ENCODE measurements at regions not wholly inside any gene's neighbourhood (a gene's known extent, or its start where the extent isn't known, plus 50 kb on each side); places are given as distances from the start of the nearest gene placed in this dataset.

GRCh38 chr3:176939022-176939817, 258.1 kb downstream of the TBL1XR1 start:
- no peak overlapping the region for H3K4me2 ChIP-seq
- no peak overlapping the region for H3K4me3 ChIP-seq (IDR thresholded peaks at IDR 0.05; ENCODE audit: insufficient read depth, low read depth, low read length)
- H3K27ac ChIP-seq: no peak overlapping the region
- no peak overlapping the region for H3K9ac ChIP-seq
- H2AFZ ChIP-seq (ENCODE audit: low read depth): no peak overlapping the region
- H3K4me1 ChIP-seq (ENCODE audit: low read depth, poor library complexity, severe bottlenecking): peaks cover 8% of the 10 kb centered on the region
- H3K36me3 ChIP-seq (ENCODE audit: insufficient read depth): no peaks in the 10 kb centered on the region
- H3K27me3 ChIP-seq (ENCODE audit: insufficient read depth, low read depth): no peaks in the 10 kb centered on the region
- TF ChIP-seq CTCF (conservative IDR thresholded peaks at IDR 0.05; ENCODE audit: low read depth, low read length): peak; percentile 88
- H3K79me2 ChIP-seq (ENCODE audit: insufficient read depth, low read depth): no peaks in the 10 kb centered on the region
- H4K20me1 ChIP-seq (ENCODE audit: insufficient read depth): no peaks in the 10 kb centered on the region

DNA sequence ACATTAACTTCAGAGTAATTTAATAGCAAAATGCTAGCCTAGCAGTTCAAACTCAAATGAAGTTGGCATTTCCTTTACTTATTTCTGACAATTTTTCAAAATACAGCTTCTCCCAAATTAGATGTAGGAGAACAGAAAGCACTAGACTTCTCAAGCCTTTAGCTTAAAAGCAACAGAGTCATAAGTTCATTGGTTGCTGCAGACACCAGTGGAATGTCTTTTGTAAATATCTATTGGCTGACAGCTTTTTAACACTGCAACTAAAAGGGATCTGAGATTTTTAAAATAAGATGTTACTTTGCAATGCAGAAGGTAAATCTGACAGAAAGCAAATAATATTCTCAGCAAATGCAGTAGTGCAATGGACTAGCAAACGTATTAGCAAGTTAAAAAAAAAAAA, 259.3 kb downstream of the TBL1XR1 start:
- no peak overlapping the region for H2AFZ ChIP-seq (ENCODE audit: low read depth)
- H3K27me3 ChIP-seq (ENCODE audit: insufficient read depth, low read depth): no peaks in the 10 kb centered on the region
- no peak overlapping the region for H3K9ac ChIP-seq
- H3K36me3 ChIP-seq (ENCODE audit: insufficient read depth): no peaks in the 10 kb centered on the region
- no peak overlapping the region for H3K4me3 ChIP-seq (IDR thresholded peaks at IDR 0.05; ENCODE audit: insufficient read depth, low read depth, low read length)
- no peak overlapping the region for H3K4me2 ChIP-seq
- TF ChIP-seq CTCF (conservative IDR thresholded peaks at IDR 0.05; ENCODE audit: low read depth, low read length): no peak
- peaks cover 8% of the 10 kb centered on the region for H3K4me1 ChIP-seq (ENCODE audit: low read depth, poor library complexity, severe bottlenecking)
- no peaks in the 10 kb centered on the region for H3K79me2 ChIP-seq (ENCODE audit: insufficient read depth, low read depth)
- no peak overlapping the region for H3K27ac ChIP-seq
- H4K20me1 ChIP-seq (ENCODE audit: insufficient read depth): no peaks in the 10 kb centered on the region

DNA sequence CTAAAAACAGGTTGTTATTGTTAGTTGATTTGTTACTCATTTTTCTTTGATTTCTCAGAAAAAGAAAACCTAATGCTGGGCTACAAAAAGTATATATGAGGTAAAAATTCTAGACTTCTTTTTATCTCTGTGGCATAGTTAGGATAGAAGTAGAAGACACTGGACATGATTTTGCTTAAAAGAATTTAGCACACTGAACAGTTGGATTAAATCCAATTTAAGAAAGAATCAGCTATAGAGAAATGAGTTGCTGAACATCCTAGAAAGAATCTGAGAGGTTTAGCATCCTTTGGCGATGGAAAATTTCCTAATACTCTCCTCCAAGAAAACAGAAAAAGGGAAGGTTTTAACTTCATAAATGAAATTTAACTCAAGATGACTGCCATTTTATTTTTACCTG, 259.7 kb downstream of the TBL1XR1 start:
- peaks cover 8% of the 10 kb centered on the region for H3K4me1 ChIP-seq (ENCODE audit: low read depth, poor library complexity, severe bottlenecking)
- H3K79me2 ChIP-seq (ENCODE audit: insufficient read depth, low read depth): no peaks in the 10 kb centered on the region
- TF ChIP-seq CTCF (conservative IDR thresholded peaks at IDR 0.05; ENCODE audit: low read depth, low read length): no peak
- H3K36me3 ChIP-seq (ENCODE audit: insufficient read depth): no peaks in the 10 kb centered on the region
- no peak overlapping the region for H2AFZ ChIP-seq (ENCODE audit: low read depth)
- no peaks in the 10 kb centered on the region for H3K27me3 ChIP-seq (ENCODE audit: insufficient read depth, low read depth)
- H3K27ac ChIP-seq: no peak overlapping the region
- no peak overlapping the region for H3K4me2 ChIP-seq
- H4K20me1 ChIP-seq (ENCODE audit: insufficient read depth): no peaks in the 10 kb centered on the region
- no peak overlapping the region for H3K9ac ChIP-seq
- H3K4me3 ChIP-seq (IDR thresholded peaks at IDR 0.05; ENCODE audit: insufficient read depth, low read depth, low read length): no peak overlapping the region

GRCh38 chr3:176935194-176935888, 261.9 kb downstream of the TBL1XR1 start:
- no peaks in the 10 kb centered on the region for H3K36me3 ChIP-seq (ENCODE audit: insufficient read depth)
- no peaks in the 10 kb centered on the region for H4K20me1 ChIP-seq (ENCODE audit: insufficient read depth)
- no peak overlapping the region for H3K9ac ChIP-seq
- H3K79me2 ChIP-seq (ENCODE audit: insufficient read depth, low read depth): no peaks in the 10 kb centered on the region
- no peak overlapping the region for H3K27ac ChIP-seq
- no peaks in the 10 kb centered on the region for H3K27me3 ChIP-seq (ENCODE audit: insufficient read depth, low read depth)
- no peak overlapping the region for H3K4me2 ChIP-seq
- H3K4me1 ChIP-seq (ENCODE audit: low read depth, poor library complexity, severe bottlenecking): peaks cover 2% of the 10 kb centered on the region
- no peak for TF ChIP-seq CTCF (conservative IDR thresholded peaks at IDR 0.05; ENCODE audit: low read depth, low read length)
- H3K4me3 ChIP-seq (IDR thresholded peaks at IDR 0.05; ENCODE audit: insufficient read depth, low read depth, low read length): no peak overlapping the region
- H2AFZ ChIP-seq (ENCODE audit: low read depth): no peak overlapping the region

Measured in KMS-11 (cell line).